ENCODE measurements at regions not wholly inside any gene's neighbourhood (a gene's known extent, or its start where the extent isn't known, plus 50 kb on each side); places are given as distances from the start of the nearest gene placed in this dataset.

- TF ChIP-seq GATA2 (IDR thresholded peaks at IDR 0.05; ENCODE audit: low read depth, low read length) (no peak), GATA3 (IDR thresholded peaks at IDR 0.05; ENCODE audit: low read depth, low read length) (no peak)
Measured at GRCh38 chr7:155927905-155928304, 115.6 kb upstream of the SHH start.

Data from SH-SY5Y (cell line).